ENCODE measurements at regions not wholly inside any gene's neighbourhood (a gene's known extent, or its start where the extent isn't known, plus 50 kb on each side); places are given as distances from the start of the nearest gene placed in this dataset.

GRCh38 chr10:91691981-91692380, 59.1 kb upstream of the PPP1R3C start:
- H4K20me1 ChIP-seq (replicated peaks; ENCODE audit: control insufficient read depth, insufficient read depth, low read length) = no peaks in the 10 kb centered on the region
- no peak overlapping the region for H2AFZ ChIP-seq (ENCODE audit: low read depth, low read length)
- H3K4me3 ChIP-seq = no peak overlapping the region
- no peak overlapping the region for H3K9ac ChIP-seq (ENCODE audit: insufficient read depth in 1 of 2, low read depth in 2 of 2, low read length in 2 of 2)
- BruUV-seq (replicated peaks) = no TSS peak
- no peak overlapping the region for H3K4me2 ChIP-seq (ENCODE audit: insufficient read depth, low read length)
- no peaks in the 10 kb centered on the region for H3K27me3 ChIP-seq (ENCODE audit: control insufficient read depth in 2 of 2, insufficient read depth in 2 of 2, low read length in 2 of 2)
- H3K9me1 ChIP-seq (ENCODE audit: control insufficient read depth, insufficient read depth, low read length) = no peaks in the 10 kb centered on the region
- WGBS (ENCODE audit: insufficient coverage, low coverage, missing lambda C conversion rate) = 51% methylated on average over 6 of the region's 6 CpGs
- ATAC-seq (no peak), FAIRE-seq (no peak), DNase-seq (ENCODE audit: extremely low read depth in 1 of 4, low spot score in 3 of 4) (no peak)
- intact Hi-C loops (cut with micrococcal nuclease) (loop anchor here (5.0 kb wide), 2 partner anchors 195 to 305 kb away; no protein-coding TSS in a partner anchor), in situ Hi-C loops (cut with MboI) (loop anchor here (5.0 kb wide), 2 partner anchors 55 to 140 kb away; no protein-coding TSS in a partner anchor)
- ChIA-PET CTCF (ENCODE audit: low intra/inter-chr PET ratio) (no interaction called here), POLR2A (no interaction called here)
- no peaks in the 10 kb centered on the region for H3K36me3 ChIP-seq (ENCODE audit: control insufficient read depth, insufficient read depth, low read length)
- H3K9me3 ChIP-seq (replicated peaks; ENCODE audit: control insufficient read depth, insufficient read depth, low read depth, low read length) = no peaks in the 10 kb centered on the region
- H3K79me2 ChIP-seq (ENCODE audit: control insufficient read depth, insufficient read depth, low read length) = no peaks in the 10 kb centered on the region
- no peak overlapping the region for H3K27ac ChIP-seq (ENCODE audit: extremely low read depth, low read depth, low read length)
- H3K4me1 ChIP-seq (replicated peaks in 1 of 2; ENCODE audit: control insufficient read depth in 2 of 2, insufficient read depth in 2 of 2, low read length in 2 of 2) = peaks cover 0 to 6% of the 10 kb centered on the region in 2 experiments; a peak in 2 of 5 replicates
- TF ChIP-seq BRF1 (IDR thresholded peaks at IDR 0.05; ENCODE audit: borderline replicate concordance, extremely low read depth, insufficient read length) (no peak), NKRF (IDR thresholded peaks at IDR 0.05; ENCODE audit: borderline replicate concordance) (no peak), NR2F6 (CRISPR knock-in tag; IDR thresholded peaks at IDR 0.05) (no peak), TSC22D4 (tag; IDR thresholded peaks at IDR 0.05) (no peak), ZNF277 (CRISPR knock-in tag; IDR thresholded peaks at IDR 0.05; ENCODE audit: borderline replicate concordance) (no peak), ZNF121 (CRISPR knock-in tag; conservative IDR thresholded peaks at IDR 0.05) (no peak), POLR3A (IDR thresholded peaks at IDR 0.05; ENCODE audit: borderline replicate concordance, extremely low read depth, insufficient read depth, insufficient read length) (no peak), U2AF1 (optimal IDR thresholded peaks at IDR 0.05; ENCODE audit: low read depth, low read length) (no peak), BRD4 (IDR thresholded peaks at IDR 0.05) (no peak), DLX4 (CRISPR knock-in tag; IDR thresholded peaks at IDR 0.05) (no peak), ZHX1 (conservative IDR thresholded peaks at IDR 0.05; ENCODE audit: low read length) (no peak), ZNF551 (CRISPR knock-in tag; IDR thresholded peaks at IDR 0.05) (no peak), GTF2F1 (IDR thresholded peaks at IDR 0.05; ENCODE audit: low read depth, low read length) (no peak), NFIC (IDR thresholded peaks at IDR 0.05) (no peak), ZNF444 (CRISPR knock-in tag; IDR thresholded peaks at IDR 0.05) (no peak), PML (IDR thresholded peaks at IDR 0.05; ENCODE audit: low read length) (no peak), TCF3 (CRISPR knock-in tag; IDR thresholded peaks at IDR 0.05) (no peak)
